HUES48 (cell line): ENCODE measurements at regions not wholly inside any gene's neighbourhood (a gene's known extent, or its start where the extent isn't known, plus 50 kb on each side); places are given as distances from the start of the nearest gene placed in this dataset.

Experiments
- H3K27ac ChIP-seq: one replicate; pipeline ENCODE4 v1.7.0; 2013; ENCODE audit warnings: low read depth, low read length, inconsistent platforms
- H3K27me3 ChIP-seq: 2 replicates; pipeline ENCODE4 v1.6.1; 2013; ENCODE audit warnings: mild to moderate bottlenecking, low read length; ENCODE audit not compliant: control insufficient read depth, insufficient read depth
- H3K36me3 ChIP-seq: 2 replicates; pipeline ENCODE4 v1.6.1; 2013; ENCODE audit warnings: low read length; ENCODE audit not compliant: control insufficient read depth, insufficient read depth
- H3K4me1 ChIP-seq: 2 replicates; pipeline ENCODE4 v1.6.1; 2013; ENCODE audit warnings: mild to moderate bottlenecking, low read length; ENCODE audit not compliant: control insufficient read depth, insufficient read depth
- H3K4me3 ChIP-seq: 2 replicates; pipeline ENCODE4 v1.5.1; 2013; ENCODE audit warnings: mild to moderate bottlenecking, low read depth, low read length
- H3K9ac ChIP-seq: 2 replicates; pipeline ENCODE4 v1.6.1; 2013; ENCODE audit warnings: mild to moderate bottlenecking, low read depth, low read length, moderate library complexity
- H3K9me3 ChIP-seq: 2 replicates; pipeline ENCODE4 v1.6.1; 2013; ENCODE audit warnings: low read length; ENCODE audit not compliant: control insufficient read depth, insufficient read depth

GRCh38 chr6:102488729-102489128 lies 1095.2 kb downstream of the GRIK2 start:
- H3K36me3 ChIP-seq = no peaks in the 10 kb centered on the region
- H3K4me3 ChIP-seq = no peak overlapping the region
- no peak overlapping the region for H3K27ac ChIP-seq
- no peak overlapping the region for H3K9ac ChIP-seq
- no peaks in the 10 kb centered on the region for H3K27me3 ChIP-seq
- peaks cover 6% of the 10 kb centered on the region; the same call in 1 of the 2 replicates for H3K4me1 ChIP-seq
- H3K9me3 ChIP-seq = no peaks in the 10 kb centered on the region

GRCh38 chr6:102485480-102485879 lies 1092.0 kb downstream of the GRIK2 start:
- Histone ChIP-seq H3K36me3 (no peaks in the 10 kb centered on the region), H3K4me3 (no peak overlapping the region), H3K27ac (no peak overlapping the region), H3K4me1 (no peaks in the 10 kb centered on the region), H3K9me3 (no peaks in the 10 kb centered on the region), H3K9ac (no peak overlapping the region), H3K27me3 (no peaks in the 10 kb centered on the region)

GRCh38 chr6:102474041-102474807 lies 1080.7 kb downstream of the GRIK2 start:
- H3K27me3 ChIP-seq = peaks cover 2% of the 10 kb centered on the region; the same call in 1 of the 2 replicates
- H3K9me3 ChIP-seq = no peaks in the 10 kb centered on the region
- H3K36me3 ChIP-seq = no peaks in the 10 kb centered on the region
- no peak overlapping the region for H3K4me3 ChIP-seq
- no peak overlapping the region for H3K27ac ChIP-seq
- no peaks in the 10 kb centered on the region for H3K4me1 ChIP-seq
- H3K9ac ChIP-seq = no peak overlapping the region

- Histone ChIP-seq H3K27me3 (peaks cover 51% of the 10 kb centered on the region), H3K9me3 (no peaks in the 10 kb centered on the region), H3K4me3 (no peak overlapping the region), H3K27ac (no peak overlapping the region), H3K9ac (no peak overlapping the region), H3K36me3 (no peaks in the 10 kb centered on the region), H3K4me1 (no peaks in the 10 kb centered on the region)
These were observed 1065.5 kb downstream of the GRIK2 start for GRCh38 chr6:102458990-102459389.

GRCh38 chr6:102438171-102438570 lies 1044.7 kb downstream of the GRIK2 start:
- Histone ChIP-seq H3K27ac (no peak overlapping the region), H3K27me3 (no peaks in the 10 kb centered on the region), H3K36me3 (no peaks in the 10 kb centered on the region), H3K4me1 (peaks cover 5% of the 10 kb centered on the region; the same call in 1 of the 2 replicates), H3K4me3 (no peak overlapping the region), H3K9me3 (no peaks in the 10 kb centered on the region), H3K9ac (no peak overlapping the region)

GRCh38 chr6:102417368-102417998 lies 1024.0 kb downstream of the GRIK2 start:
- no peaks in the 10 kb centered on the region for H3K27me3 ChIP-seq
- H3K4me3 ChIP-seq = no peak overlapping the region
- no peaks in the 10 kb centered on the region for H3K9me3 ChIP-seq
- no peaks in the 10 kb centered on the region for H3K4me1 ChIP-seq
- H3K27ac ChIP-seq = no peak overlapping the region
- no peak overlapping the region for H3K9ac ChIP-seq
- H3K36me3 ChIP-seq = no peaks in the 10 kb centered on the region

GRCh38 chr6:102415891-102416290 lies 1022.4 kb downstream of the GRIK2 start:
- no peaks in the 10 kb centered on the region for H3K36me3 ChIP-seq
- H3K27ac ChIP-seq = no peak overlapping the region
- no peak overlapping the region for H3K9ac ChIP-seq
- no peak overlapping the region for H3K4me3 ChIP-seq
- H3K27me3 ChIP-seq = no peaks in the 10 kb centered on the region
- no peaks in the 10 kb centered on the region for H3K9me3 ChIP-seq
- no peaks in the 10 kb centered on the region for H3K4me1 ChIP-seq

- H3K36me3 ChIP-seq = no peaks in the 10 kb centered on the region
- no peak overlapping the region for H3K9ac ChIP-seq
- no peaks in the 10 kb centered on the region for H3K27me3 ChIP-seq
- H3K9me3 ChIP-seq = no peaks in the 10 kb centered on the region
- H3K4me1 ChIP-seq = no peaks in the 10 kb centered on the region
- no peak overlapping the region for H3K4me3 ChIP-seq
- no peak overlapping the region for H3K27ac ChIP-seq
These were observed 1018.3 kb downstream of the GRIK2 start for GRCh38 chr6:102411796-102412195.

- Histone ChIP-seq H3K4me1 (no peaks in the 10 kb centered on the region), H3K9ac (no peak overlapping the region), H3K4me3 (no peak overlapping the region), H3K27ac (no peak overlapping the region), H3K27me3 (no peaks in the 10 kb centered on the region), H3K9me3 (no peaks in the 10 kb centered on the region), H3K36me3 (no peaks in the 10 kb centered on the region)
These were observed 1014.6 kb downstream of the GRIK2 start for GRCh38 chr6:102407886-102408741.

GRCh38 chr6:102405860-102406259 lies 1012.4 kb downstream of the GRIK2 start:
- Histone ChIP-seq H3K4me3 (no peak overlapping the region), H3K36me3 (no peaks in the 10 kb centered on the region), H3K27me3 (no peaks in the 10 kb centered on the region), H3K27ac (no peak overlapping the region), H3K9me3 (no peaks in the 10 kb centered on the region), H3K4me1 (no peaks in the 10 kb centered on the region), H3K9ac (no peak overlapping the region)
